ENCODE measurements at regions not wholly inside any gene's neighbourhood (a gene's known extent, or its start where the extent isn't known, plus 50 kb on each side); places are given as distances from the start of the nearest gene placed in this dataset.

GRCh38 chr4:11497972-11498371, 69.3 kb upstream of the HS3ST1 start:
- no peak for DNase-seq (ENCODE audit: extremely low read depth, low read depth)

GRCh38 chr4:11497212-11497806, 68.6 kb upstream of the HS3ST1 start:
- TF ChIP-seq CTCF (IDR thresholded peaks at IDR 0.05; ENCODE audit: low read depth, low read length), result no peak
- no peak for DNase-seq (ENCODE audit: extremely low read depth, low read depth)

More at GRCh38 chr4:11497972-11498371, 69.3 kb upstream of the HS3ST1 start:
- TF ChIP-seq CTCF (IDR thresholded peaks at IDR 0.05; ENCODE audit: low read depth, low read length), result no peak

GRCh38 chr4:11496351-11496829, 67.7 kb upstream of the HS3ST1 start:
- DNase-seq (ENCODE audit: extremely low read depth, low read depth), result no peak
- no peak for TF ChIP-seq CTCF (IDR thresholded peaks at IDR 0.05; ENCODE audit: low read depth, low read length)

- DNase-seq (ENCODE audit: extremely low read depth, low read depth), result no peak
- no peak for TF ChIP-seq CTCF (IDR thresholded peaks at IDR 0.05; ENCODE audit: low read depth, low read length)
Observed at GRCh38 chr4:11495818-11496217, 67.1 kb upstream of the HS3ST1 start.

- DNase-seq (ENCODE audit: extremely low read depth, low read depth), result no peak
- no peak for TF ChIP-seq CTCF (IDR thresholded peaks at IDR 0.05; ENCODE audit: low read depth, low read length)
Observed at GRCh38 chr4:11495291-11495690, 66.6 kb upstream of the HS3ST1 start.

- DNase-seq (ENCODE audit: extremely low read depth, low read depth), result no peak
- no peak for TF ChIP-seq CTCF (IDR thresholded peaks at IDR 0.05; ENCODE audit: low read depth, low read length)
Observed at GRCh38 chr4:11494232-11494631, 65.5 kb upstream of the HS3ST1 start.

- DNase-seq (ENCODE audit: extremely low read depth, low read depth), result no peak
Observed at GRCh38 chr4:11489453-11490083, 60.9 kb upstream of the HS3ST1 start.

More at GRCh38 chr4:11489453-11490083, 60.9 kb upstream of the HS3ST1 start:
- TF ChIP-seq CTCF (IDR thresholded peaks at IDR 0.05; ENCODE audit: low read depth, low read length), result no peak
